HCT116 (cell line): ENCODE measurements at regions not wholly inside any gene's neighbourhood (a gene's known extent, or its start where the extent isn't known, plus 50 kb on each side); places are given as distances from the start of the nearest gene placed in this dataset.

Experiments
- CBX3 ChIP-seq: IDR thresholded peaks from 2 replicates; pipeline ENCODE4 v1.6.1; 2012; ENCODE audit warnings: low read depth
- CTCF ChIP-seq, 3 experiments: fragments of 200-600 bp in 1 of 3; sonication (generic) in 1 of 3; IDR thresholded peaks in 2 of 3; conservative IDR thresholded peaks in 1 of 3; 2 replicates each; pipeline ENCODE4 v1.5.1; 2012 to 2017; ENCODE audit warnings: low read depth in 2 of 3, low read length in 2 of 3, antibody characterized with exemption in 1 of 3, borderline replicate concordance in 1 of 3, control low read depth in 1 of 3, mild to moderate bottlenecking in 1 of 3, mixed read lengths in 1 of 3, mixed run types in 1 of 3, moderate library complexity in 1 of 3; ENCODE audit not compliant: insufficient read depth in 1 of 3
- EZH2 ChIP-seq: fragments of 200-600 bp; sonication (generic); IDR thresholded peaks from 2 replicates; pipeline ENCODE4 v1.6.1; 2017; ENCODE audit warnings: antibody characterized with exemption, mixed run types
- EZH2phosphoT487 ChIP-seq: fragments of 200-600 bp; IDR thresholded peaks from 2 replicates; pipeline ENCODE4 v1.6.1; 2018; ENCODE audit warnings: antibody characterized with exemption, borderline replicate concordance
- JUND ChIP-seq: IDR thresholded peaks from 2 replicates; pipeline ENCODE4 v1.6.1; 2012
- MAX ChIP-seq: IDR thresholded peaks from 2 replicates; pipeline ENCODE4 v1.6.1; 2012
- POLR2A ChIP-seq: IDR thresholded peaks from 2 replicates; pipeline ENCODE4 v1.7.0; 2011; ENCODE audit warnings: borderline replicate concordance; ENCODE audit not compliant: insufficient read depth, insufficient read length; ENCODE audit errors: extremely low read depth
- POLR2AphosphoS5 ChIP-seq: IDR thresholded peaks from 2 replicates; pipeline ENCODE4 v1.6.1; 2011; ENCODE audit warnings: mild to moderate bottlenecking, low read depth, low read length, moderate library complexity
- REST ChIP-seq: IDR thresholded peaks from 2 replicates; pipeline ENCODE4 v1.6.1; 2012; ENCODE audit warnings: low read depth
- SP1 ChIP-seq: IDR thresholded peaks from 2 replicates; pipeline ENCODE4 v1.6.1; 2012; ENCODE audit warnings: low read depth
- ZFX ChIP-seq: fragments of 450-650 bp; IDR thresholded peaks from 2 replicates; pipeline ENCODE4 v1.6.1; 2017
- ZNF274 ChIP-seq: fragments of 200-500 bp; sonication (Bioruptor generic); IDR thresholded peaks from 2 replicates; pipeline ENCODE4 v1.6.1; 2014; ENCODE audit warnings: mild to moderate bottlenecking, low read depth, low read length, inconsistent platforms

- peak in 2 of 3 experiments; percentile 71 to 80; a peak in 4 of 6 replicates for TF ChIP-seq CTCF (IDR thresholded peaks at IDR 0.05 in 2 of 3, conservative IDR thresholded peaks at IDR 0.05 in 1 of 3; ENCODE audit: borderline replicate concordance in 1 of 3, insufficient read depth in 1 of 3, low read depth in 2 of 3, low read length in 2 of 3)
- TF ChIP-seq EZH2 = no peak
- no peak for TF ChIP-seq POLR2A
- no peak for TF ChIP-seq POLR2AphosphoS5
- no peak for TF ChIP-seq MAX
- TF ChIP-seq ZNF274 = no peak
- no peak for TF ChIP-seq ZFX
- TF ChIP-seq SP1 = no peak
- TF ChIP-seq EZH2phosphoT487 = no peak
- TF ChIP-seq REST = no peak
- no peak for TF ChIP-seq CBX3
- TF ChIP-seq JUND = no peak
These were observed 418.8 kb downstream of the SIPA1L2 start for GRCh38 chr1:232211149-232211548.
